Panc1 (cell line): ENCODE measurements at regions not wholly inside any gene's neighbourhood (a gene's known extent, or its start where the extent isn't known, plus 50 kb on each side); places are given as distances from the start of the nearest gene placed in this dataset.

Experiments
- CTCF ChIP-seq: fragments of 450-650 bp; IDR thresholded peaks from 2 replicates; pipeline ENCODE4 v1.5.1; 2017; ENCODE audit warnings: mild to moderate bottlenecking
- SIN3A ChIP-seq: IDR thresholded peaks from 2 replicates; pipeline ENCODE4 v1.6.1; 2012; ENCODE audit warnings: low read depth, mild to moderate bottlenecking, low read length, moderate library complexity, borderline replicate concordance; ENCODE audit not compliant: insufficient read depth
- TCF7L2 ChIP-seq: IDR thresholded peaks from 2 replicates; pipeline ENCODE4 v1.6.1; 2011; ENCODE audit warnings: mild to moderate bottlenecking, low read depth, low read length, inconsistent platforms
- TF ChIP-seq, protein P1 (sequence below), 2 experiments: IDR thresholded peaks; 2 replicates each; pipeline ENCODE4 v1.6.1; 2011 to 2012; ENCODE audit warnings: low read depth in 2 of 2, control low read depth in 1 of 2, low read length in 1 of 2, mild to moderate bottlenecking in 1 of 2, moderate library complexity in 1 of 2; ENCODE audit not compliant: insufficient read depth in 1 of 2

DNA sequence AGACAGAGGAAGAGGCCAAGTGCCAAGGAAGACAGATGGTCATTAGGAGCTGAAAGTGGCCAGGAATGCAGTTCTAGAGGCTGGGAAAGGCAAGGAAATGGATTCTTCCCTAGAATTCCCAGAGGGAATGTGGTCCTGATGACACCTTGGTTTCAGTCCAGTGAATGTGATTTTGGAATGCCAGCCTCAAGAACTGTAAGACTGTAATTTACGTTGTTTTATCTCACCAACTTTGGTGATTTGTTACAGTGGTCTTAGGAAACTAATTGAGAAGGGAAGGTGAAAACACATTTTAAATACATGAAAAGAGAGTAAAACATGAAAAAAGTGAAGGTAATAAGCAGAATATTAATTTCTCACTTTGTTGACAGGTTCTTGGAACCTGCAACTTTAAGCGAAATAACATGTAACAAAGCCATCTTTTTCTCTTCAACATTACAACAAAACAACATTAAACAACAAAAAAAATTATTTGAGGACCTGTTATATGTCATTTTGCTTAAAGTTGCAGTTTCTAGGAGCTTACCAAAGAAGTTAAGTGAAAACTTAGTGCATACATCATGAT, 370.2 kb downstream of the METTL4 start:
- no peak for TF ChIP-seq CTCF
- no peak for TF ChIP-seq SIN3A
- TF ChIP-seq, protein P1, sequence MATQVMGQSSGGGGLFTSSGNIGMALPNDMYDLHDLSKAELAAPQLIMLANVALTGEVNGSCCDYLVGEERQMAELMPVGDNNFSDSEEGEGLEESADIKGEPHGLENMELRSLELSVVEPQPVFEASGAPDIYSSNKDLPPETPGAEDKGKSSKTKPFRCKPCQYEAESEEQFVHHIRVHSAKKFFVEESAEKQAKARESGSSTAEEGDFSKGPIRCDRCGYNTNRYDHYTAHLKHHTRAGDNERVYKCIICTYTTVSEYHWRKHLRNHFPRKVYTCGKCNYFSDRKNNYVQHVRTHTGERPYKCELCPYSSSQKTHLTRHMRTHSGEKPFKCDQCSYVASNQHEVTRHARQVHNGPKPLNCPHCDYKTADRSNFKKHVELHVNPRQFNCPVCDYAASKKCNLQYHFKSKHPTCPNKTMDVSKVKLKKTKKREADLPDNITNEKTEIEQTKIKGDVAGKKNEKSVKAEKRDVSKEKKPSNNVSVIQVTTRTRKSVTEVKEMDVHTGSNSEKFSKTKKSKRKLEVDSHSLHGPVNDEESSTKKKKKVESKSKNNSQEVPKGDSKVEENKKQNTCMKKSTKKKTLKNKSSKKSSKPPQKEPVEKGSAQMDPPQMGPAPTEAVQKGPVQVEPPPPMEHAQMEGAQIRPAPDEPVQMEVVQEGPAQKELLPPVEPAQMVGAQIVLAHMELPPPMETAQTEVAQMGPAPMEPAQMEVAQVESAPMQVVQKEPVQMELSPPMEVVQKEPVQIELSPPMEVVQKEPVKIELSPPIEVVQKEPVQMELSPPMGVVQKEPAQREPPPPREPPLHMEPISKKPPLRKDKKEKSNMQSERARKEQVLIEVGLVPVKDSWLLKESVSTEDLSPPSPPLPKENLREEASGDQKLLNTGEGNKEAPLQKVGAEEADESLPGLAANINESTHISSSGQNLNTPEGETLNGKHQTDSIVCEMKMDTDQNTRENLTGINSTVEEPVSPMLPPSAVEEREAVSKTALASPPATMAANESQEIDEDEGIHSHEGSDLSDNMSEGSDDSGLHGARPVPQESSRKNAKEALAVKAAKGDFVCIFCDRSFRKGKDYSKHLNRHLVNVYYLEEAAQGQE (IDR thresholded peaks at IDR 0.05; ENCODE audit: insufficient read depth in 1 of 2, low read depth in 2 of 2, low read length in 1 of 2), result no peak
- TF ChIP-seq TCF7L2, result no peak
